Heart left ventricle (tissue), 16 donors: ENCODE measurements at regions not wholly inside any gene's neighbourhood (a gene's known extent, or its start where the extent isn't known, plus 50 kb on each side); places are given as distances from the start of the nearest gene placed in this dataset.

Experiments used
- ATAC-seq, 4 donors: fragments of 200-7000 bp; cut with Tn5 transposase; one replicate each; pipeline ENCODE4 v1.9.1; 2020 to 2022; ENCODE audit warnings: moderate library complexity in 4 of 4, mild to moderate bottlenecking in 3 of 4, moderate number of reproducible peaks in 1 of 4
- DNase-seq, 5 donors: peaks; one replicate each; pipeline ENCODE4 v3.0.0-alpha.2; 2020
- H3K27ac ChIP-seq, 12 donors: fragments of 200-600 bp; sonication (generic) in 4 of 12; one replicate each; pipeline versions ENCODE4 v1.5.0 to v1.8.0; 2016 to 2022; ENCODE audit warnings: mild to moderate bottlenecking in 2 of 12
- H3K27me3 ChIP-seq, 9 donors: fragments of 200-600 bp; sonication (generic) in 2 of 9; one replicate each; pipeline versions ENCODE4 v1.5.1 to v1.8.0; 2016 to 2022; ENCODE audit warnings: mild to moderate bottlenecking in 3 of 9
- H3K36me3 ChIP-seq, 9 donors: fragments of 200-600 bp; sonication (generic) in 2 of 9; one replicate each; pipeline versions ENCODE4 v1.5.0 to v1.8.0; 2018 to 2022; ENCODE audit warnings: mild to moderate bottlenecking in 2 of 9
- H3K4me1 ChIP-seq, 12 donors: fragments of 200-600 bp; sonication (generic) in 4 of 12; one replicate each; pipeline versions ENCODE4 v1.5.0 to v1.8.0; 2016 to 2022; ENCODE audit warnings: mild to moderate bottlenecking in 3 of 12
- H3K4me3 ChIP-seq, 12 donors: fragments of 200-600 bp; sonication (generic) in 4 of 12; one replicate each; pipeline versions ENCODE4 v1.5.0 to v1.8.0; 2017 to 2022; ENCODE audit warnings: mild to moderate bottlenecking in 9 of 12, moderate library complexity in 4 of 12
- H3K9me3 ChIP-seq, 12 donors: fragments of 200-600 bp; sonication (generic) in 4 of 12; one replicate each; pipeline versions ENCODE4 v1.5.0 to v1.8.0; 2016 to 2022; ENCODE audit warnings: mild to moderate bottlenecking in 1 of 12
- POLR2A ChIP-seq, 2 donors: fragments of 450-650 bp; IDR thresholded peaks; one replicate each; pipeline ENCODE4 v1.6.1; 2017; ENCODE audit warnings: antibody characterized with exemption in 2 of 2, mild to moderate bottlenecking in 2 of 2, moderate library complexity in 2 of 2
- WGBS, 4 donors: extraction: QIAGEN DNeasy Blood & Tissue Kit in 2 of 4; methylation state at CpG; one replicate each; pipeline versions ENCODE4 v1.1.5 to v1.1.7; 2013 to 2018; 5-methylcytosine and 5-hydroxymethylcytosine counted together
- intact Hi-C, 10 donors: fragments of 100-400 bp; cut with DNase I; formaldehyde crosslinking; loops; one replicate each; pipeline versions ENCODE4 v1.11.1 to v1.14.2; 2022
- TF ChIP-seq, protein P1 (sequence below), 12 donors: fragments of 200-600 bp; sonication (generic) in 4 of 12; IDR thresholded peaks; one replicate each; pipeline versions ENCODE4 v1.5.0 to v1.8.0; 2018 to 2022; ENCODE audit warnings: antibody characterized with exemption in 12 of 12, mild to moderate bottlenecking in 5 of 12
- donor health status: ischemic (EF 13 %, LVEDD 7.1; RV severe dilation, severe dysfunction).
- donor health status: healthy with polysubstance abuse.
- donor health status: DM: no; HTN: yes; CAD: no.
- donor health status: DM: no; HTN: no; CAD: no.
- donor health status: ischemic (EF 25% LVEDD 6.9; RV normal size, moderate dysfunction).
- donor health status: ischemic (EF 25% LVEDD 5.7; RV mildly dilated, moderate dysfunction).
- donor health status: healthy.
- donor health status: DM: yes; HTN: yes; CAD: no.
- donor health status: ischemic (EF 35%, LVEDD 5.7; RV mildly dilated, moderate dysfunction).
- donor health status: nonischemic (EF 11% LVEDD 7.7; RV severe dilation, severe dysfunction).
- donor health status: DM: yes; HTN: yes; CAD: no.
- donor health status: PGD.
- donor health status: ischemic (EF 29% LVEDD 5.4; RV normal size, mild dysfunction).
- donor health status: nonischemic (EF 23%, LVEDD 6.1; RV moderate dilation, normal function).

DNA sequence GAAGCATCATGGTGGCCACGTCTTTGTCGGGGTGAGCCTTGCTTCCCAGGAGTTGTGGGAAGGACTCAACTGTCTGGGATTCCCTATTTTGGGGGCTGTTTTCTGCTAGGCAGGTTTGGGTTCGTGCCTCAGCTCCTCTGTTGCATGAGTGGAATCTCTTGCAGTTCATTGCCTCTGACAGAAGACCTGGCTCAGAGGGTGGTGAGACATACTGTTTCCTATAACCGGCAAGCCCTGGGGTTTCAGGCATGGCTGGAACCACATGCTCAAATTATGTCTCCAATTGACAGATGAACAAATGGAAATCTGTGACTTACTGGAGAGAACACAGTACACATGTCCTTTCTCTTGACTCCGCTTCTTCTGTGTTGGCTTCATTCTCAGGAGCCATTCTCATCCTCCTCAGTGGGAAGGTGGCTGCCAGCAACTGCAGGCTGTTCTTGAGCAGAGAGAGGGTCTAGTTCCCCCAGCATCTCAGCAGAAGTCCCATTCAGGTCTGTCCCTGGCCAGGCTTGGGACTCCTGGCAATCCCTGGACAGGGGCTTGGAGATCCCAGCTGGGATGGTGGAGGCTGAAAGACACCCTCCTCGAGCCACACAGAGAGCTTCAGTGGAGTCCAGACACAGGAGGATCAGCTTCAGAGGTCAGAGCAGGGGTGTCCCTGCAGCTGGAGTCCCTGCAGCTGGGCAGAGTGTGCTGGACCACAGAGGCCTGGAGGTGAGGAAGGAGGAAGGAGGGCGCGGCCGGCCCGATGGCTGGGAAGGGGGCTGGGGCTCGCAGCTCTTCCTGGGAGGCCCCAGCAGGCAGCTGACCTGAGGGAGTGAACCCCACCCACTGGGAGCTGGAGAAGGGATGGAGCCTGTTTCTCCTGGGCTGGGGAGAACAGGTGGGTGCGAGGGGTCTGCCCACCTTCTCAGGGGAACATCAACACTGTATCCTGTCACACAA is 97.6 kb downstream of the LSM3 start:
- DNase-seq, result no peak
- H3K36me3 ChIP-seq, result no peaks in the 10 kb centered on the region
- intact Hi-C loops, result loop anchor here in 1 of 10 donors (5.0 kb wide), 1 partner anchor 191 kb away; no protein-coding TSS in a partner anchor
- H3K9me3 ChIP-seq, result no peaks in the 10 kb centered on the region
- H3K27me3 ChIP-seq, result peaks cover 0 to 48% (median 8%) of the 10 kb centered on the region in 9 donors
- H3K4me1 ChIP-seq, result no peaks in the 10 kb centered on the region
- ATAC-seq, result no peak
- H3K27ac ChIP-seq, result no peak overlapping the region
- WGBS, 4 donors, result 77 to 84% (median 79%) methylated on average over 11 to 12 of the region's 12 CpGs
- TF ChIP-seq, protein P1, sequence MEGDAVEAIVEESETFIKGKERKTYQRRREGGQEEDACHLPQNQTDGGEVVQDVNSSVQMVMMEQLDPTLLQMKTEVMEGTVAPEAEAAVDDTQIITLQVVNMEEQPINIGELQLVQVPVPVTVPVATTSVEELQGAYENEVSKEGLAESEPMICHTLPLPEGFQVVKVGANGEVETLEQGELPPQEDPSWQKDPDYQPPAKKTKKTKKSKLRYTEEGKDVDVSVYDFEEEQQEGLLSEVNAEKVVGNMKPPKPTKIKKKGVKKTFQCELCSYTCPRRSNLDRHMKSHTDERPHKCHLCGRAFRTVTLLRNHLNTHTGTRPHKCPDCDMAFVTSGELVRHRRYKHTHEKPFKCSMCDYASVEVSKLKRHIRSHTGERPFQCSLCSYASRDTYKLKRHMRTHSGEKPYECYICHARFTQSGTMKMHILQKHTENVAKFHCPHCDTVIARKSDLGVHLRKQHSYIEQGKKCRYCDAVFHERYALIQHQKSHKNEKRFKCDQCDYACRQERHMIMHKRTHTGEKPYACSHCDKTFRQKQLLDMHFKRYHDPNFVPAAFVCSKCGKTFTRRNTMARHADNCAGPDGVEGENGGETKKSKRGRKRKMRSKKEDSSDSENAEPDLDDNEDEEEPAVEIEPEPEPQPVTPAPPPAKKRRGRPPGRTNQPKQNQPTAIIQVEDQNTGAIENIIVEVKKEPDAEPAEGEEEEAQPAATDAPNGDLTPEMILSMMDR (IDR thresholded peaks at IDR 0.05), result no peak
- TF ChIP-seq POLR2A (IDR thresholded peaks at IDR 0.05), result no peak
- no peak overlapping the region for H3K4me3 ChIP-seq

DNA sequence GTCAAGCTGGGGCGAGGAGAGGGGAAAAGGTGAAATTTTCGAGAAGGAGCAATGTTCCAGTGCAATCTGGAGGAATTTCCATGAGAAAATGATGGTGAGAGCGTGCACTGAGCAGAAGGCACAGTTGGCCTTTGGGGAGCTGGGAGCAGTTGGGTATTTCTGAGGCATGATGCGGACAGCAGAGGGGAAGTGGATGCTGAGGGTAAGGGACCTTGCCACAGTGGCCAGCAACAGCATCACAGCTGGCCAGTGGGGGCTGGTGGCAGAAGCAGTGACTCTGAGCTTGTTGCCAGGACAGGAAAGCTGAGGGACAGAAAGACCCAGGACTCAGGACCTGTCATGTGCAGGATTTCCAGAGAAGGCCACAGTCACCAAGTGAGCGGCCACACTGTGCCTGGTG is 98.9 kb downstream of the LSM3 start:
- ATAC-seq (no peak), DNase-seq (no peak)
- TF ChIP-seq, protein P1 (IDR thresholded peaks at IDR 0.05), result no peak
- WGBS, 4 donors, result 89 to 93% (median 93%) methylated on average over 5 of the region's 5 CpGs
- Histone ChIP-seq H3K4me3 (no peak overlapping the region), H3K36me3 (no peaks in the 10 kb centered on the region), H3K27me3 (peaks cover 0 to 48% (median 8%) of the 10 kb centered on the region in 9 donors), H3K4me1 (no peaks in the 10 kb centered on the region), H3K27ac (no peak overlapping the region), H3K9me3 (no peaks in the 10 kb centered on the region)
- intact Hi-C loops, result loop anchor here in 1 of 10 donors (5.0 kb wide), 1 partner anchor 190 kb away; no protein-coding TSS in a partner anchor

DNA sequence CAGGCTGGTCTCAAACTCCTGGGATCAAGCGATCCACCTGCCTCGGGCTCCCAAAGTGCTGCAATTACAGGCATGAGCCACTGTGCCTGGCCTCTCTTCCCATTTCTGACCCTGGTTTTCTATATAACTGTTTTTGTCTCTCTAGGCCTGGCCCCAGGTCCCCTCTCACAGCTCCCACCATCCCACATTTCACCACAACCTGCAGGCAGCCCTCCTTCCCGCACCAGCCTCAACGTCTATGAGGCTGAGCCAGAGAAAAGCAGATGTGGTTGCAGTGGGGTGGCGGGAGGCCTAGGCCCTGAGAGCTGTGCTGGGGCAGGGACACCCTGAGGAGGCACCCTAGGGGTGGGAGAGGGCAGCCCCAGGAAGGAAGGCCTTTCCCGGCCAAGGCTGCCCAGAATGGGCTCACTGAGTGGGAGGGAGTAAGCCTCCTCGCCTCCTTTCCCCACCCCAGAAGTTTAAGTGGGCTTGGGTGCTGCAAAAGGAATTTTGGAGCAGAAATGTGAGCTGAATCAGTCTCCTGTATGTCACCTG is 99.7 kb downstream of the LSM3 start:
- Histone ChIP-seq H3K9me3 (no peaks in the 10 kb centered on the region), H3K4me3 (no peak overlapping the region), H3K4me1 (no peaks in the 10 kb centered on the region), H3K27ac (no peak overlapping the region), H3K36me3 (no peaks in the 10 kb centered on the region), H3K27me3 (peaks cover 0 to 48% (median 8%) of the 10 kb centered on the region in 9 donors)
- TF ChIP-seq POLR2A (IDR thresholded peaks at IDR 0.05), result no peak
- TF ChIP-seq, protein P1 (IDR thresholded peaks at IDR 0.05), result no peak
- WGBS, 4 donors, result 86 to 95% (median 87%) methylated on average over 6 to 7 of the region's 7 CpGs
- DNase-seq, result no peak
- intact Hi-C loops, result loop anchor here in 1 of 10 donors (5.0 kb wide), 1 partner anchor 189 kb away; no protein-coding TSS in a partner anchor
- no peak for ATAC-seq
